ENCODE measurements at regions not wholly inside any gene's neighbourhood (a gene's known extent, or its start where the extent isn't known, plus 50 kb on each side); places are given as distances from the start of the nearest gene placed in this dataset.

DNA sequence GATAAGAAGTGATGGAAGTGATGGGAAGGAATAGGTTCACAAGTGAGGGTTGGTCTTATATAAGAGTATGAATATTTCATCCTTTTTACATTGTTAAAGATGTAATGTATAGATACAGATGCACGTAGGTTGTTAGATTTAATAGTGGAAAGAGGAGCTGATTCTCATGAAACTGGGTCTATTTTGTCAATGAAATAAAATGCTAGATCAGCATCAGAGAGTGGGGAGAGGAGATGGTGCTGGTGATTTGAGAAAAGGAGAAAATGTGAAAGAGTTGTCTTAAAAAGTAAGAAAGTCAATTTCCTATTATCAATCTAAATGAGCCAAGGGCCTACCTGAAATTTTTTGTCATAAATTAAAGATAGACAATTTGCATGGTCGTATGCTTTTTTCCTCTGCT, 82.8 kb upstream of the FYN start:
- in situ Hi-C loops (cut with HindIII; ENCODE audit: low sequenced_read_pairs): no loop called here
- DNase-seq (ENCODE audit: low read depth): no peak
- no peak overlapping the region for H3K4me3 ChIP-seq (ENCODE audit: low read depth, low read length)
- TF ChIP-seq, protein P1, sequence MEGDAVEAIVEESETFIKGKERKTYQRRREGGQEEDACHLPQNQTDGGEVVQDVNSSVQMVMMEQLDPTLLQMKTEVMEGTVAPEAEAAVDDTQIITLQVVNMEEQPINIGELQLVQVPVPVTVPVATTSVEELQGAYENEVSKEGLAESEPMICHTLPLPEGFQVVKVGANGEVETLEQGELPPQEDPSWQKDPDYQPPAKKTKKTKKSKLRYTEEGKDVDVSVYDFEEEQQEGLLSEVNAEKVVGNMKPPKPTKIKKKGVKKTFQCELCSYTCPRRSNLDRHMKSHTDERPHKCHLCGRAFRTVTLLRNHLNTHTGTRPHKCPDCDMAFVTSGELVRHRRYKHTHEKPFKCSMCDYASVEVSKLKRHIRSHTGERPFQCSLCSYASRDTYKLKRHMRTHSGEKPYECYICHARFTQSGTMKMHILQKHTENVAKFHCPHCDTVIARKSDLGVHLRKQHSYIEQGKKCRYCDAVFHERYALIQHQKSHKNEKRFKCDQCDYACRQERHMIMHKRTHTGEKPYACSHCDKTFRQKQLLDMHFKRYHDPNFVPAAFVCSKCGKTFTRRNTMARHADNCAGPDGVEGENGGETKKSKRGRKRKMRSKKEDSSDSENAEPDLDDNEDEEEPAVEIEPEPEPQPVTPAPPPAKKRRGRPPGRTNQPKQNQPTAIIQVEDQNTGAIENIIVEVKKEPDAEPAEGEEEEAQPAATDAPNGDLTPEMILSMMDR (IDR thresholded peaks at IDR 0.05; ENCODE audit: low read depth, low read length, missing control alignments): no peak

GRCh38 chr6:111957623-111958315, 84.5 kb upstream of the FYN start:
- TF ChIP-seq, protein P1 (IDR thresholded peaks at IDR 0.05; ENCODE audit: low read depth, low read length, missing control alignments): no peak
- in situ Hi-C loops (cut with HindIII; ENCODE audit: low sequenced_read_pairs): no loop called here
- no peak for DNase-seq (ENCODE audit: low read depth)
- no peak overlapping the region for H3K4me3 ChIP-seq (ENCODE audit: low read depth, low read length)

DNA sequence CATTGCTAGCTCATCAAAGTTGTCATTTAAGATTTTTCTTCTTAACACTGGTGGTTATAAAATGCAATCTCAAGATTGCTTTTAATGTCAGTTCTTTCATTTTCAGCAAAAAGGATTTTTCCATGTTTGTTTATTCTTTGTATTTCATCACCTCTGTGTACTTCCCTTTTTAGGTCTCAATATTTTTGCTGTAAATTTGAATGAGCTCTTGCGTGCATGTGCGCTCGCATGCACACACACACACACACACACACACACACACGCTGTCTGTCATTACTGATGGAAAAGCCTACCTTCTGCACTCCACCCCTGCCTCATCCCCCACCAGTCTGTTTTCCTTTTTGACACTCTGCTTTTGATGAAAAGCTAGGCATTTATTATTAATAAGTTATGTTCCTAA, 85.3 kb upstream of the FYN start:
- DNase-seq (ENCODE audit: low read depth): no peak
- no peak overlapping the region for H3K4me3 ChIP-seq (ENCODE audit: low read depth, low read length)
- TF ChIP-seq, protein P1 (IDR thresholded peaks at IDR 0.05; ENCODE audit: low read depth, low read length, missing control alignments): no peak
- in situ Hi-C loops (cut with HindIII; ENCODE audit: low sequenced_read_pairs): no loop called here

- TF ChIP-seq, protein P1 (IDR thresholded peaks at IDR 0.05; ENCODE audit: low read depth, low read length, missing control alignments): no peak
- no peak overlapping the region for H3K4me3 ChIP-seq (ENCODE audit: low read depth, low read length)
- no peak for DNase-seq (ENCODE audit: low read depth)
- in situ Hi-C loops (cut with HindIII; ENCODE audit: low sequenced_read_pairs): no loop called here
Measured at GRCh38 chr6:111959766-111960165, 86.5 kb upstream of the FYN start.

- in situ Hi-C loops (cut with HindIII; ENCODE audit: low sequenced_read_pairs): loop anchor here (5.0 kb wide), 1 partner anchor 60 kb away; no protein-coding TSS in a partner anchor
Measured at GRCh38 chr6:111967131-111967530, 86.8 kb upstream of the CCN6 start.

DNA sequence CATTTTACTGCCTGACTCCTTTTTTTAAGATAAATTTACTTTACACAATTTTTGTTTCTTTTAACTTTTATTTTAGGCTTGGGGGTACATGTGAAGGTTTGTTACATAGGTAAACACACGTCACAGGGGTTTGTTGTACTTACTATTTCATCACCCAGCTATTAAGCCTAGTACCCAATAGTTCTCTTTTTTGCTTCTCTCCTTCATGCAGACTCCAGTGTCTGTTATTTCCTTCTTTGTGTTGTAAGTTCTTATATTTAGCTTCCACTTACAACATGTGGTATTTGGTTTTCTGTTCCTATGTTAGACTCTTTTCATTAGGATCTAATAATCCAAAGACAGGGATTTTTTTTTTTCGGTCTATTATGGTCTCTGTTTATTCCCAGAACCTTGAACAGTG, 83.5 kb upstream of the CCN6 start:
- DNase-seq (ENCODE audit: low read depth): no peak
- in situ Hi-C loops (cut with HindIII; ENCODE audit: low sequenced_read_pairs): no loop called here

More at GRCh38 chr6:111967131-111967530, 86.8 kb upstream of the CCN6 start:
- DNase-seq (ENCODE audit: low read depth): no peak
- TF ChIP-seq, protein P1 (IDR thresholded peaks at IDR 0.05; ENCODE audit: low read depth, low read length, missing control alignments): no peak
- H3K4me3 ChIP-seq (ENCODE audit: low read depth, low read length): no peak overlapping the region

More for the DNA sequence above, 83.5 kb upstream of the CCN6 start:
- H3K4me3 ChIP-seq (ENCODE audit: low read depth, low read length): no peak overlapping the region
- TF ChIP-seq, protein P1 (IDR thresholded peaks at IDR 0.05; ENCODE audit: low read depth, low read length, missing control alignments): no peak
